K562 (cell line): ENCODE measurements at regions not wholly inside any gene's neighbourhood (a gene's known extent, or its start where the extent isn't known, plus 50 kb on each side); places are given as distances from the start of the nearest gene placed in this dataset.

Source experiments
- ATAC-seq: fragments of 200-7000 bp; cut with Tn5 transposase; 3 replicates; pipeline ENCODE4 v1.9.1; 2020; ENCODE audit warnings: moderate library complexity
- BruUV-seq: library from RNA; stranded (reverse); fragments of 400-500 nt; replicated peaks from 2 replicates; lab custom pipeline; 2021; lab: Mats Ljungman, UMichigan
- CTCF ChIA-PET: fragments of 300-600 bp; formaldehyde crosslinking; extraction: SDS; loops from one replicate; lab custom pipeline; 2021; ENCODE audit warnings: low intra/inter-chr PET ratio; lab: Yijun Ruan, JAX
- POLR2A ChIA-PET: fragments of 300-600, 350-650 bp; sonication (Branson Sonifier 250); formaldehyde crosslinking; extraction: SDS; loops from one replicate; lab custom pipeline; 2021; ENCODE audit warnings: antibody characterized with exemption, inconsistent platforms; lab: Yijun Ruan, JAX
- DNase-seq, 4 experiments: peaks; one replicate each; pipeline versions ENCODE4 v3.0.0 to v3.0.0-alpha.2; 2011 to 2018; ENCODE audit warnings: low spot score in 3 of 4, mixed read lengths in 3 of 4; ENCODE audit errors: extremely low read depth in 1 of 4
- FAIRE-seq: peaks from 2 replicates; lab custom pipeline; 2011; peaks lifted over from hg19 to GRCh38; lab: Jason Lieb, UNC
- H2AFZ ChIP-seq: 2 replicates; pipeline ENCODE4 v1.6.0; 2011; ENCODE audit warnings: low read depth, low read length, control low read depth, inconsistent platforms
- H3K27ac ChIP-seq: fragments of 200-600 bp; 3 replicates; pipeline ENCODE4 v1.8.0; 2011; ENCODE audit warnings: low read depth, mild to moderate bottlenecking, control low read depth, inconsistent platforms, low read length, moderate library complexity, mixed read lengths; ENCODE audit errors: extremely low read depth
- H3K27me3 ChIP-seq, 2 experiments: fragments of 300-600 bp in 1 of 2; 2 replicates in 1 of 2; 3 replicates in 1 of 2; pipeline versions ENCODE4 v1.6.0 to v1.8.0; 2011; ENCODE audit warnings: inconsistent platforms in 2 of 2, low read length in 2 of 2, mild to moderate bottlenecking in 1 of 2, mixed read lengths in 1 of 2, moderate library complexity in 1 of 2; ENCODE audit not compliant: control insufficient read depth in 2 of 2, insufficient read depth in 2 of 2
- H3K36me3 ChIP-seq: fragments of 300-600 bp; 3 replicates; pipeline ENCODE4 v1.8.0; 2011; ENCODE audit warnings: mild to moderate bottlenecking, low read length, inconsistent platforms; ENCODE audit not compliant: control insufficient read depth, insufficient read depth
- H3K4me1 ChIP-seq, 2 experiments: fragments of 200-600 bp in 1 of 2; replicated peaks in 1 of 2; 2 replicates in 1 of 2; 3 replicates in 1 of 2; pipeline versions ENCODE4 v1.5.1 to v1.8.0; 2011; ENCODE audit warnings: inconsistent platforms in 2 of 2, low read length in 2 of 2, mild to moderate bottlenecking in 1 of 2, mixed read lengths in 1 of 2, moderate library complexity in 1 of 2; ENCODE audit not compliant: control insufficient read depth in 2 of 2, insufficient read depth in 2 of 2
- H3K4me2 ChIP-seq: 2 replicates; pipeline ENCODE4 v1.6.1; 2011; ENCODE audit warnings: low read length, control low read depth, inconsistent platforms, mixed read lengths; ENCODE audit not compliant: insufficient read depth
- H3K4me3 ChIP-seq: fragments of 200-600 bp; sonication (generic), shearing (Covaris generic); 2 replicates; pipeline ENCODE4 v1.5.1; 2016; ENCODE audit warnings: control low read depth, inconsistent platforms
- H3K79me2 ChIP-seq: fragments of 200-600 bp; 3 replicates; pipeline ENCODE4 v1.8.0; 2011; ENCODE audit warnings: low read length, inconsistent platforms; ENCODE audit not compliant: control insufficient read depth, insufficient read depth
- H3K9ac ChIP-seq, 2 experiments: 2 replicates each; pipeline versions ENCODE4 v1.6.0 to v1.6.1; 2011; ENCODE audit warnings: low read depth in 2 of 2, low read length in 2 of 2, control low read depth in 1 of 2, inconsistent platforms in 1 of 2, mild to moderate bottlenecking in 1 of 2, mixed read lengths in 1 of 2; ENCODE audit not compliant: insufficient read depth in 1 of 2
- H3K9me1 ChIP-seq: one replicate; pipeline ENCODE4 v1.6.0; 2011; ENCODE audit warnings: inconsistent platforms, mild to moderate bottlenecking, low read length, moderate library complexity; ENCODE audit not compliant: control insufficient read depth, insufficient read depth
- H3K9me3 ChIP-seq: replicated peaks from 2 replicates; pipeline ENCODE4 v1.5.1; 2011; ENCODE audit warnings: low read depth, low read length, inconsistent platforms; ENCODE audit not compliant: control insufficient read depth, insufficient read depth
- H4K20me1 ChIP-seq: replicated peaks from 2 replicates; pipeline ENCODE4 v1.6.1; 2011; ENCODE audit warnings: low read length, inconsistent platforms, mixed read lengths; ENCODE audit not compliant: control insufficient read depth, insufficient read depth
- CTBP1 ChIP-seq: fragments of 450-650 bp; IDR thresholded peaks from 2 replicates; pipeline ENCODE4 v1.6.1; 2016; ENCODE audit warnings: borderline replicate concordance
- CXXC5 ChIP-seq: fragments of 250-450 bp; sonication (Bioruptor Pico); IDR thresholded peaks from 2 replicates; pipeline ENCODE4 v1.8.0; 2022; ENCODE audit warnings: inconsistent platforms, mild to moderate bottlenecking, moderate library complexity
- HNRNPUL1 ChIP-seq: fragments of 200-400 bp; formaldehyde crosslinking; IDR thresholded peaks from 2 replicates; pipeline ENCODE4 v1.6.1; 2017; ENCODE audit warnings: low read length
- MYC ChIP-seq, 2 experiments: fragments of 250-450 bp in 1 of 2; sonication (Bioruptor Pico) in 1 of 2; IDR thresholded peaks; 2 replicates each; pipeline versions ENCODE4 v1.5.1 to v1.6.1; 2012 to 2021; ENCODE audit warnings: low read depth in 2 of 2, borderline replicate concordance in 1 of 2, improper control_type of control experiment in 1 of 2, low read length in 1 of 2, mild to moderate bottlenecking in 1 of 2, moderate library complexity in 1 of 2
- NFIX ChIP-seq: fragments of 250-450 bp; sonication (Bioruptor Pico); IDR thresholded peaks from 2 replicates; pipeline ENCODE4 v1.4.0; 2020; ENCODE audit warnings: low read depth, mild to moderate bottlenecking, moderate library complexity
- PCBP1 ChIP-seq: fragments of 200-400 bp; formaldehyde crosslinking; IDR thresholded peaks from 2 replicates; pipeline ENCODE4 v1.6.1; 2018; ENCODE audit warnings: mild to moderate bottlenecking, low read depth, low read length; ENCODE audit not compliant: poor library complexity, severe bottlenecking
- RAD21 ChIP-seq, 2 experiments: fragments of 250-450 bp in 1 of 2; fragments of 450-650 bp in 1 of 2; sonication (Bioruptor Pico) in 1 of 2; formaldehyde crosslinking in 1 of 2; IDR thresholded peaks in 1 of 2; conservative IDR thresholded peaks in 1 of 2; 2 replicates each; pipeline versions ENCODE4 v1.4.0 to v1.8.0; 2020 to 2022; ENCODE audit warnings: mild to moderate bottlenecking in 2 of 2, moderate library complexity in 1 of 2
- SP1 ChIP-seq: sonication (generic); formaldehyde crosslinking; IDR thresholded peaks from 2 replicates; pipeline ENCODE4 v1.8.1; 2022; ENCODE audit warnings: mild to moderate bottlenecking, missing genetic modification reagents
- TAF7 ChIP-seq: fragments of 450-650 bp; IDR thresholded peaks from 2 replicates; pipeline ENCODE4 v1.6.1; 2016; ENCODE audit warnings: missing genetic modification characterization, missing compliant biosample characterization
- WHSC1 ChIP-seq: IDR thresholded peaks from one replicate; pipeline ENCODE4 v1.6.1; 2012; ENCODE audit warnings: low read length, control low read depth, inconsistent platforms
- ZNF24 ChIP-seq: fragments of 450-650 bp; IDR thresholded peaks from 2 replicates; pipeline ENCODE4 v1.6.1; 2016
- ZNF584 ChIP-seq: fragments of 200-800 bp; sonication (Bioruptor generic); IDR thresholded peaks from 2 replicates; pipeline ENCODE4 v1.6.1; 2016; ENCODE audit warnings: low read depth, mild to moderate bottlenecking, missing genetic modification characterization, missing compliant biosample characterization
- ZNF785 ChIP-seq: fragments of 250-450 bp; sonication (Bioruptor Pico); IDR thresholded peaks from 2 replicates; pipeline ENCODE4 v1.4.0; 2020; ENCODE audit warnings: mild to moderate bottlenecking
- WGBS: fragments of 100-300 bp; shearing (Covaris generic); methylation state at CpG from one replicate; pipeline ENCODE4 v1.1.6; 2016; ENCODE audit warnings: low coverage, mixed read lengths; ENCODE audit not compliant: insufficient coverage; ENCODE audit errors: missing lambda C conversion rate; 5-methylcytosine and 5-hydroxymethylcytosine counted together
- in situ Hi-C: fragments of 300-500 bp; cut with MboI; formaldehyde crosslinking; loops from 4 replicates; pipeline ENCODE4 v1.15.0; 2018; ENCODE audit warnings: inconsistent platforms, mixed read lengths
- intact Hi-C: fragments of 100-400 bp; cut with micrococcal nuclease; formaldehyde crosslinking; loops from 2 replicates; pipeline ENCODE4 v1.14.2; 2022
- TF ChIP-seq, protein P1 (sequence below): fragments of 250-450 bp; sonication (Bioruptor Pico); IDR thresholded peaks from 2 replicates; pipeline ENCODE4 v1.5.0; 2021; ENCODE audit warnings: mild to moderate bottlenecking, moderate library complexity
- TF ChIP-seq, protein P2 (sequence below), 3 experiments: IDR thresholded peaks in 2 of 3; conservative IDR thresholded peaks in 1 of 3; 2 replicates each; pipeline ENCODE4 v1.5.1; 2011 to 2012; ENCODE audit warnings: low read length in 3 of 3, mild to moderate bottlenecking in 3 of 3, control low read depth in 2 of 3, improper control_type of control experiment in 1 of 3, inconsistent platforms in 1 of 3, low read depth in 1 of 3, mixed read lengths in 1 of 3, moderate library complexity in 1 of 3; ENCODE audit not compliant: insufficient read depth in 2 of 3
- TF ChIP-seq, protein P3 (sequence below): fragments of 450-650 bp; IDR thresholded peaks from 2 replicates; pipeline ENCODE4 v1.6.1; 2016; ENCODE audit warnings: low read depth, mild to moderate bottlenecking, moderate library complexity

DNA sequence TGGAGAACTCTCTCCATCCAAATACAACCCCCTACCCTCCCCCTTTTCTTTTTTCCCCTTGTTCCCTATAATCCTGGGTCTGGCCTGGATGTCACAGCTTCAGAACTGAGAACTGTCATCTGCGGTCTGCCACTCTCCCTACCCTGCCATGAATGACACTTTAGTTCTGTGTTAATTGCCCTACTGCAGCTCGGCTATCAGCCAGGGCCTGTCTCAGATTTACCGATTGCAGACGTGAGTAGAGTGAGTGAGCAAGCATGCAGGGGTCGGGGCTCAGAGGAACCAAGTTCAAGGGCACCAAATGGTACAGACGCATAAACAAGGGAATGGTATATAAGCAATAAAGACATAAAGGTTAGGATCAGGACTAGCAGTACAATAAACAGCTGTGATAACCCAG, 967.8 kb downstream of the BCL11A start (continued):
- TF ChIP-seq, protein P1, sequence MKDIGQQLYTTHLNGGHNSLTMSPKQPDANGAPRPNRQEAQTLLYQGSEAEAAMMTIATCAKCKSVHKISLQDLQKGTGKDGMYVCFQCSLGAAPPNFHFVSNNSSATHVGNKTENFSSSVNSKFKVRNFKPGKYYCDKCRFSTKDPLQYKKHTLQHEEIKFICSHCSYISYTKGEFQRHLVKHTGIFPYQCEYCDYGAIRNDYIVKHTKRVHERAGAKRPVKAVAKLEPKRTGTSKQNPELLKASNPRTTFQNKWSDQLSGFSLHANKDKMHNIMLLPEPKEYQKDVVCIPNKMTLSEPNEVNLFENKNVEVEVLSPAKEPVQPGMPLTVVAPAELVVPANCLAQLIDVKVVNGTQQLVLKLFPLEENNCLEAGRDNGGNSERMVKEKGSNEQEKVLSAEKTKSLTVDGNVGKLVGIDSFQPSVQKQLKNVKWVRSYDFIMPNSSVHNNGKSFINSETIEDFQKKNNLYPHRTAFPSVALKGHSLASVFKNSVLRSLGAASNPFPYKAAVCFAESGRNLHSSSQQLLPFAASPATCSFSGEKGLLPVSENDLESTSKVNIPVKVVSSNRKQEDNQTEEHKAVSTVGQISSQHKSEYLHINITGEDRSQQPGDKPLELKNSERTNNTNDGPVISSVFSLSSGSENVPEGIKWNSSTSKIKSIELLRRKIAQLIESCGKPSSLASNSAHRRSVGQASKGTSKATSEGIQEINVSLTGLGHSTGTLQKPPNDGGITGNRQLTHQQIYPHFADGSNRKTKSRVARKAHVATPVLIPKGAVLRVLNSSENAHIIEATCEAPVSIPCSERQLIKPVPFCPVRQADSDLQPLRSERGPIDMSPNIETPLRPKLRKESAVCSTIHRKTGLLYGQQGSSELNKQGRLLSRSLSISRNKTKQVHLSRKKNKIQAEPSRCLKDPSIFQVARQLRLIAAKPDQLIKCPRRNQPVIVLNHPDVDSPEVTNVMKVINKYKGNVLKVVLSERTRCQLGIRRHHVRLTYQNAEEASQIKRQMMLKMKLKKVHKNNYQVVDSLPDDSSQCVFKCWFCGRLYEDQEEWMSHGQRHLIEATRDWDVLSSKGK (CRISPR knock-in tag), result no peak
- no peak for TF ChIP-seq CTBP1
- TF ChIP-seq, all 486 proteins: peak for 0

DNA sequence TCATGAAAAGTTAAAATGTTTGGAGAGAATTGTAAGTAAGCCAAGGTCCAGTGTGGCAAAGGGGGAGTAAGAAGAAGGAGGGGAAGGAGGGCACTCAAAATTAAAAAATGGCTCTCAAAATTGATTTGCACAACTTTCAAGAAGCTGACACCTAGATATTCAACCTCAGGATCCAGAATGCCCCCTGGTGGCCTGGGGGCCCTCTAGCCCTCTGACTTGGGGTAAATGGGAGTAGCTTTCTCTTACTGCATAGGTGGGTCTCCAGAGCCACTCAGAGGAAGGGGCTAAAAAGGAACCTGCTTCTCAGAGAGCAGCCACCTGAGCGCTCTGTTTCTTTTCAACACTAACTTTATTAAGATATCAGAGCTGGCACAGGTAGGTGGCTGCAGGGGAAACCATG, 968.5 kb downstream of the BCL11A start:
- 0% methylated on average over 1 of the region's 1 CpG for WGBS
- intact Hi-C loops, result loop anchor here (5.0 kb wide), 1 partner anchor 813 kb away; no protein-coding TSS in a partner anchor
- BruUV-seq, result no TSS peak
- no peak for TF ChIP-seq HNRNPUL1
- TF ChIP-seq ZNF785 (CRISPR knock-in tag), result no peak
- no peak for TF ChIP-seq ZNF584 (CRISPR knock-in tag)
- TF ChIP-seq NFIX, result no peak
- no peak for TF ChIP-seq SP1 (CRISPR knock-in tag)
- TF ChIP-seq MYC (IDR thresholded peaks at IDR 0.05; ENCODE audit: low read depth, low read length), result no peak
- no peak for TF ChIP-seq MYC (CRISPR knock-in tag; IDR thresholded peaks at IDR 0.05; ENCODE audit: borderline replicate concordance, low read depth)
- no peak for TF ChIP-seq CXXC5 (CRISPR knock-in tag)
- TF ChIP-seq, protein P2, sequence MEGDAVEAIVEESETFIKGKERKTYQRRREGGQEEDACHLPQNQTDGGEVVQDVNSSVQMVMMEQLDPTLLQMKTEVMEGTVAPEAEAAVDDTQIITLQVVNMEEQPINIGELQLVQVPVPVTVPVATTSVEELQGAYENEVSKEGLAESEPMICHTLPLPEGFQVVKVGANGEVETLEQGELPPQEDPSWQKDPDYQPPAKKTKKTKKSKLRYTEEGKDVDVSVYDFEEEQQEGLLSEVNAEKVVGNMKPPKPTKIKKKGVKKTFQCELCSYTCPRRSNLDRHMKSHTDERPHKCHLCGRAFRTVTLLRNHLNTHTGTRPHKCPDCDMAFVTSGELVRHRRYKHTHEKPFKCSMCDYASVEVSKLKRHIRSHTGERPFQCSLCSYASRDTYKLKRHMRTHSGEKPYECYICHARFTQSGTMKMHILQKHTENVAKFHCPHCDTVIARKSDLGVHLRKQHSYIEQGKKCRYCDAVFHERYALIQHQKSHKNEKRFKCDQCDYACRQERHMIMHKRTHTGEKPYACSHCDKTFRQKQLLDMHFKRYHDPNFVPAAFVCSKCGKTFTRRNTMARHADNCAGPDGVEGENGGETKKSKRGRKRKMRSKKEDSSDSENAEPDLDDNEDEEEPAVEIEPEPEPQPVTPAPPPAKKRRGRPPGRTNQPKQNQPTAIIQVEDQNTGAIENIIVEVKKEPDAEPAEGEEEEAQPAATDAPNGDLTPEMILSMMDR (IDR thresholded peaks at IDR 0.05 in 2 of 3, conservative IDR thresholded peaks at IDR 0.05 in 1 of 3; ENCODE audit: insufficient read depth in 2 of 3, low read depth in 1 of 3, low read length in 3 of 3), result peak in 1 of 3 experiments; percentile 7; a peak in 1 of 6 replicates
- TF ChIP-seq RAD21 (CRISPR knock-in tag; conservative IDR thresholded peaks at IDR 0.05 in 1 of 2, IDR thresholded peaks at IDR 0.05 in 1 of 2), result peak in 1 of 2 experiments; percentile 22; a peak in 2 of 4 replicates
- TF ChIP-seq WHSC1, result no peak
- TF ChIP-seq TAF7, result no peak
- no peak for TF ChIP-seq PCBP1
- TF ChIP-seq, protein P3, sequence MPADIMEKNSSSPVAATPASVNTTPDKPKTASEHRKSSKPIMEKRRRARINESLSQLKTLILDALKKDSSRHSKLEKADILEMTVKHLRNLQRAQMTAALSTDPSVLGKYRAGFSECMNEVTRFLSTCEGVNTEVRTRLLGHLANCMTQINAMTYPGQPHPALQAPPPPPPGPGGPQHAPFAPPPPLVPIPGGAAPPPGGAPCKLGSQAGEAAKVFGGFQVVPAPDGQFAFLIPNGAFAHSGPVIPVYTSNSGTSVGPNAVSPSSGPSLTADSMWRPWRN, result no peak
- no peak for TF ChIP-seq ZNF24

More for the DNA sequence above, 968.5 kb downstream of the BCL11A start:
- ChIA-PET POLR2A (no interaction called here), CTCF (no interaction called here)
- FAIRE-seq, result no peak
- H3K4me2 ChIP-seq, result no peak overlapping the region
- peak in 2 of 4 experiments; percentile 3 to 4 for DNase-seq
- H3K27me3 ChIP-seq, result no peaks in the 10 kb centered on the region
- no peak for ATAC-seq
- H3K9me3 ChIP-seq, result no peaks in the 10 kb centered on the region
- H2AFZ ChIP-seq, result no peak overlapping the region
- H4K20me1 ChIP-seq, result no peaks in the 10 kb centered on the region
- no peak overlapping the region for H3K9ac ChIP-seq
- in situ Hi-C loops, result no loop called here
- no peaks in the 10 kb centered on the region for H3K4me1 ChIP-seq
- no peaks in the 10 kb centered on the region for H3K36me3 ChIP-seq
- H3K4me3 ChIP-seq, result no peak overlapping the region
- H3K27ac ChIP-seq, result no peak overlapping the region
- H3K9me1 ChIP-seq, result no peaks in the 10 kb centered on the region
- H3K79me2 ChIP-seq, result no peaks in the 10 kb centered on the region
